Right lung (tissue), 2 donors: ENCODE measurements at regions not wholly inside any gene's neighbourhood (a gene's known extent, or its start where the extent isn't known, plus 50 kb on each side); places are given as distances from the start of the nearest gene placed in this dataset.

Experiments used
- DNase-seq, 2 donors: peaks; one replicate each; pipeline ENCODE4 v3.0.0-alpha.2; 2013

GRCh38 chr7:124330731-124331407 lies 298.0 kb upstream of the TMEM229A start:
- no peak for DNase-seq

- DNase-seq = no peak
Measured at GRCh38 chr7:124328774-124329173, 295.9 kb upstream of the TMEM229A start.

- no peak for DNase-seq
Measured at GRCh38 chr7:124324262-124324661, 291.4 kb upstream of the TMEM229A start.

DNA sequence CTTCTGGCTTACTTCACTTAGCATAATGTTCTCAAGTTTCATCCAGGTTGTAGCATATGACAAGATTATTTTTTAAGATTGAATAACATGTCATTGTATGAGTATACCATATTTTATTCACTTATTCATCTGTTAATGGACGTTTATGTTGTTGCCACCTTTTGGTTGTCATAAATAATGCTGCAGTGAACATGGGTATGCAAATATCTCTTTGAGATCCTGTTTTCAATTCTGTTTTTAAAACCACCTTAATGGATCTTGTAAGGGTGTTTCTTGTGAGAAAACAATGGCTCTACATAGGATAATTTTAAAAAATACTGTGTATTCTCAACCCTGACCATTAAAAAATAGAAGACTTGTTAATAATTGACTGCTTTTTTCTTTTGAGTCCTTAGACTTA lies 290.7 kb upstream of the TMEM229A start:
- no peak for DNase-seq

GRCh38 chr7:124322561-124322960 lies 289.7 kb upstream of the TMEM229A start:
- DNase-seq = no peak

DNA sequence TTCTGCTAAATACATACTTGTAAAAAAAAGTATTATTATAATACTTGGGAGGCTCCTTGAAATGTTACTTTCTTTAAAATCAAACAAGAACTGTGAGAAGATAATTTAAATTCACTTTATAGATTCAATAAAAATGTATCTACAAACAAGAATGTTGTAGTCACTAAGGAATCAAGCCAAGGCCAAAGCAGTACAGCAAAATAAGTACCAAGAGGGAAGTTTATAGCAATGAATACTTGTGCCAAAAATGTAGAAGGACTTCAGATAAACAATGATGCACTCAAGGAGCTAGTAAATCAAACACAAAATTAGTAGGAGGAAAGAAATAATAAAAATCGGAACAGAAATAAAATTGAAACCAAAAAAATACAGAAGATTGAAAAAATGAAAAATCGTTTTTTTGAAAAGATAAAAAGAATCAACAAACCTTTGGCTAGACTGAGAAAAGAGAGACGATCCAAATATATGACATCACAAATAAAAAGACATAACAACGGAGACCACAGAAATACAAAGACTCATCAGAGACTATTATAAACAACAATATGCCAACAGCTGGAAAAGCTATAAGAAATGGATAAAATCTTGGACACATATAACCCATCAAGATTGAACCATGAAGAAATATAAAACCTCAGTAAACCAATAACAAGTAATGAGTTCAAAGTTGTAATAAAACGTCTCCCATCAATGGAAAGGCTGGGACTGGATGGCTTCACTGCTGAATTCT lies 286.0 kb upstream of the TMEM229A start:
- peak; percentile 30 for DNase-seq

DNA sequence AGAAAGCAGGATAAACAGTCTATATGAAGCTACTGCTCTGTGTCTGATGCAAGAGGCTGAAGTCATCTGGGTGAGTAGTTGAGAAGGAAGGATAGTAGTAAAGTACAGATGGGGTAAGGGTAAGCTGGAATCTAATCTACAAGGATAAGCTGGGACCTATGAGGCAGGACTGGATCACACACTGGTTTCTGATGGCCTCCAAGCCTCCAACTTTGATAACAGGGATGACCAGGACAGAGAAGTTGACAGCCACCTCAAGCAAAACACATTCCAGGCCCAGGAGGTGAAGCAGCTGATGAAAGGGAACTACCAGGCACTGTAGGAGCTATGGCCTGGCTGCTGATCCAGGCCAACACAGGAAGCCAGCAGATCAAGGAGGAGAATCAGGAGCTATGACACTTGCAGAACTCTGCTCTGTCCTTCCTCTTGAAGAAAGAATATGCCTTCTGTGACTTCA lies 278.1 kb upstream of the TMEM229A start:
- DNase-seq = no peak

DNA sequence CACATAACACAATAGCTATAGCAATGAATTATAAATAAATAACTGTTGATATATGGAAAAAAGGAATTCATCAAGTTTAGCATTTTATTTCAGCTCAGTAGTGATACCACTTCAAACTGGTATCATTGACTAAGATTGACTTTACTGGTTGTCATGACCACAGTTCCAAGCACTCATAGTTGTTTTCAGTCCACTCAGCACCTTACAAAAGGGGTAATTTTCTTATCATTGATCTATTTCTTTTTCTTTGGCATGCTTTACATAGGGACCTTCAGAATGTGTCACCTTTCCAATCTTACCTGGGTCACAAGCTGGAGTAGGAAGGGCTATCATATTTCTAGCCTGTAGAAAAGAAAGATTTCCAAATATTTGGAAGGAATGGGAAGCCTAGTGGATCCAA lies 275.5 kb upstream of the TMEM229A start:
- DNase-seq = no peak

GRCh38 chr7:124295289-124295688 lies 262.4 kb upstream of the TMEM229A start:
- no peak for DNase-seq

DNA sequence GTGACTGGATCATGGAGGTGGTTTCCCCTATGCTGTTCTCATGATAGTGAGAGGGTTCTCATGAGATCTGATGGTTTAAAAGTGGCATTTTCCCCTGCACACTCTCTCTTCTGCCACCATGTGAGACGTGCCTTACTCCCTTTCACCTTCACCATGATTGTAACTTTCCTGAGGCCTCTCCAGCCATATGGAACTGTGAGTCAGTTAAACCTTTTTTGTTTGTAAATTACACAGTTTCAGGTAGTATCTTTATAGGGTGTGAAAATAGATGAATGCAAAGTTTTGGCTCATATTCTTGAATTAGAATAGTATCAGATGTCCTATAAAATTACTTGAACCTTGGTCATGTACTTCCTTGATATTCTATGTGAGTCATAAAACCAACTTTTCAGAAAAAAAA lies 252.1 kb upstream of the TMEM229A start:
- DNase-seq = no peak

- no peak for DNase-seq
Measured at GRCh38 chr7:124276005-124276622, 243.2 kb upstream of the TMEM229A start.

GRCh38 chr7:124275411-124275810 lies 242.5 kb upstream of the TMEM229A start:
- no peak for DNase-seq

DNA sequence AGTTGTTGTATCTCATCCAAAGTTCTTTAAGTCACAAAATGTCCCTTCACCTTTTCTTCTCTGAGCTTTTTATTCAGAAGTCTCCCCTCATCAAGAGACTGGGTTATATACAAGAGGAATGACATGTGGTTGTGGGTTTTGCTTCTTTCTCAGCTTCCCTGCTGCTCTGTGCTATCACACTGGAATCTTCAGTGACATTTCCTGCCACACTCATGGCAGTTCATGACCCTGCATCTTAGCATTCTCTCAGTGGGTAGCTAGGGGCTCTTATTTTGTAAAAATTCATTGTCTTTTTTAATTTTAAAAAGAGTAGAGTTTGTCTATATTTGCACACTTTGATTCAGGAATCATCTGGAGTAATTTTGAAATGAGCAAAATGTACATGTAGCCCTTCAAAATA lies 236.9 kb upstream of the TMEM229A start:
- DNase-seq = no peak

DNA sequence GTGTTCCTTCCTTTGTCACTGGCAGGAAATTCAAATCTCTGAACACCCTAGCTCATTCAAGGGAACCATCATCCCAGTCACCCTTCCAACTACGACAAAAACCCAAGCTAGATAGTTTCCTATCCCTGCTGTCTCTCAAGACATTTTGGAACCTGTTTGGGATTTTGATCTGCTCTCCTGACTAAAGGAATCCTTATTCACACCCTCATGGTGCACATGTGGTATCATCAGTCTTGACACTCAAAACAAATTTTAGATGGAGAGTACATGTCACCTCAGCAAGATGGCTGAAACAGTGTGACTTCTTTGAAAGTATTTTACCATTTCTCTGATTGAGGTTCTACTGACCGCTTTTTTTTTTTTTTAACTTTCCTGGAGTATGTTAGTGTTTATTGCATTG lies 234.3 kb upstream of the TMEM229A start:
- no peak for DNase-seq

GRCh38 chr7:124263232-124263827 lies 230.5 kb upstream of the TMEM229A start:
- no peak for DNase-seq

DNA sequence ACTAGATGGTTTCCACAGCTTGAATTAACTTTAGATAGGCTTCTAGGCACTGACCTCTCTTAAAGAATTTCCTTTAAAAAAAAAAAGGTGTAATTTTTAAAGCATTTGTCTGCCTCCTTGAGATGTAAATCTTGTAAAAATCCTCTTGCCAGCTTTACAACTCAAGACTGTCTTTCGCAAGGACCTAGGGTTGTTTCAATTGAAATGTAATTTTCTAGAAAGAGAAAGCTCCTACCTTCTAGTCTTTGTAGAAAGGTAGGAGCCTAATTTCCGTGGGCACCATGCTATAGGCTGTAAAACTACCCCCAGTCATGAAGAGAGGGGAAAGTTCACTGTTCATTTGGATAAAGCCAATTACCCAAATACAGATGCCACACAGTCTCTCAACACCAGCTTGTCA lies 228.8 kb upstream of the TMEM229A start:
- DNase-seq = no peak

GRCh38 chr7:124257638-124258308 lies 224.9 kb upstream of the TMEM229A start:
- DNase-seq = no peak

- no peak for DNase-seq
Measured at GRCh38 chr7:124255041-124255655, 222.3 kb upstream of the TMEM229A start.

GRCh38 chr7:124254396-124254795 lies 221.5 kb upstream of the TMEM229A start:
- DNase-seq = peak in 1 of 2 donors; percentile 20

- DNase-seq = peak; percentile 32 to 51
Measured at GRCh38 chr7:124251636-124252035, 218.8 kb upstream of the TMEM229A start.

- DNase-seq = no peak
Measured at GRCh38 chr7:124250297-124251034, 217.6 kb upstream of the TMEM229A start.
